OCI-LY3 (cell line): ENCODE measurements at regions not wholly inside any gene's neighbourhood (a gene's known extent, or its start where the extent isn't known, plus 50 kb on each side); places are given as distances from the start of the nearest gene placed in this dataset.

Experiments used
- EZH2phosphoT487 ChIP-seq: fragments of 200-600 bp; shearing (Covaris generic); IDR thresholded peaks from 2 replicates; pipeline ENCODE4 v1.6.1; 2018; ENCODE audit warnings: antibody characterized with exemption, mixed run types, low read depth
- TF ChIP-seq, protein P1 (sequence below): fragments of 200-600, 300-600 bp; sonication (generic); IDR thresholded peaks from 2 replicates; pipeline ENCODE4 v1.5.1; 2014; ENCODE audit warnings: antibody characterized with exemption, low read length, low read depth

DNA sequence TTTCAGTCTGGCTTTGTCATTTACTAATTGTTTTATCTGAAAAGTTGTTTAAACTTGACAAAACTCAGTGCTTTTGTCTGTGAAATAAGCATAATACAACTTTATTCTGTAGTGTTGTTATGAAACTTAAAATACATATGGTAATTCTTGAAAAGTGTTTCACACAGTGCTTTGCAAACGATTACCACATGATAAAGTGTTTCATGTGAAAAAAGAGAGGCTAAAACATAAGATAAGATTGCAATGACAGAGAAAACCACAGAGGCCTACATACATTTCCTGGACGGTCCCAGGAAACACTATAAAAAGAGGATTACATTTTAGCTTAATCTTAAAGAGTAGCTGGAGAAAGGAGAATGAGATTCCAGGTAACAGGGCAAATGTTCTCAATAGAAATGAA is 1934.6 kb upstream of the LRRTM1 start:
- TF ChIP-seq, protein P1, sequence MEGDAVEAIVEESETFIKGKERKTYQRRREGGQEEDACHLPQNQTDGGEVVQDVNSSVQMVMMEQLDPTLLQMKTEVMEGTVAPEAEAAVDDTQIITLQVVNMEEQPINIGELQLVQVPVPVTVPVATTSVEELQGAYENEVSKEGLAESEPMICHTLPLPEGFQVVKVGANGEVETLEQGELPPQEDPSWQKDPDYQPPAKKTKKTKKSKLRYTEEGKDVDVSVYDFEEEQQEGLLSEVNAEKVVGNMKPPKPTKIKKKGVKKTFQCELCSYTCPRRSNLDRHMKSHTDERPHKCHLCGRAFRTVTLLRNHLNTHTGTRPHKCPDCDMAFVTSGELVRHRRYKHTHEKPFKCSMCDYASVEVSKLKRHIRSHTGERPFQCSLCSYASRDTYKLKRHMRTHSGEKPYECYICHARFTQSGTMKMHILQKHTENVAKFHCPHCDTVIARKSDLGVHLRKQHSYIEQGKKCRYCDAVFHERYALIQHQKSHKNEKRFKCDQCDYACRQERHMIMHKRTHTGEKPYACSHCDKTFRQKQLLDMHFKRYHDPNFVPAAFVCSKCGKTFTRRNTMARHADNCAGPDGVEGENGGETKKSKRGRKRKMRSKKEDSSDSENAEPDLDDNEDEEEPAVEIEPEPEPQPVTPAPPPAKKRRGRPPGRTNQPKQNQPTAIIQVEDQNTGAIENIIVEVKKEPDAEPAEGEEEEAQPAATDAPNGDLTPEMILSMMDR, result no peak
- TF ChIP-seq EZH2phosphoT487, result no peak
